Astrocyte (in vitro differentiated cells and primary cell): ENCODE measurements at regions not wholly inside any gene's neighbourhood (a gene's known extent, or its start where the extent isn't known, plus 50 kb on each side); places are given as distances from the start of the nearest gene placed in this dataset.

Experiments used
- DNase-seq: peaks from one replicate; pipeline ENCODE4 v3.0.0-alpha.2; 2010; ENCODE audit warnings: low read depth
- FAIRE-seq: peaks from 2 replicates; lab custom pipeline; 2011; peaks lifted over from hg19 to GRCh38; lab: Jason Lieb, UNC
- H2AFZ ChIP-seq: 2 replicates; pipeline ENCODE4 v1.6.0; 2012; ENCODE audit warnings: low read depth, low read length, inconsistent platforms
- H3K27ac ChIP-seq: 2 replicates; pipeline ENCODE4 v1.5.1; 2011; ENCODE audit warnings: low read depth, low read length, inconsistent platforms
- H3K27me3 ChIP-seq: 2 replicates; pipeline ENCODE4 v1.6.0; 2011; ENCODE audit warnings: low read length, inconsistent platforms; ENCODE audit not compliant: insufficient read depth
- H3K36me3 ChIP-seq: 2 replicates; pipeline ENCODE4 v1.5.1; 2011; ENCODE audit warnings: low read length, inconsistent platforms; ENCODE audit not compliant: insufficient read depth
- H3K4me1 ChIP-seq: 2 replicates; pipeline ENCODE4 v1.5.1; 2011; ENCODE audit warnings: low read length, inconsistent platforms; ENCODE audit not compliant: insufficient read depth
- H3K4me2 ChIP-seq: 2 replicates; pipeline ENCODE4 v1.6.0; 2012; ENCODE audit warnings: low read length, inconsistent platforms
- H3K4me3 ChIP-seq: 2 replicates; pipeline ENCODE4 v1.5.1; 2011; ENCODE audit warnings: low read depth, mild to moderate bottlenecking, low read length, inconsistent platforms; ENCODE audit not compliant: insufficient read depth
- H3K79me2 ChIP-seq: 2 replicates; pipeline ENCODE4 v1.6.0; 2012; ENCODE audit warnings: mild to moderate bottlenecking, low read length, inconsistent platforms; ENCODE audit not compliant: insufficient read depth
- H3K9ac ChIP-seq: 2 replicates; pipeline ENCODE4 v1.6.0; 2012; ENCODE audit warnings: mild to moderate bottlenecking, low read length, inconsistent platforms
- H3K9me3 ChIP-seq: 2 replicates; pipeline ENCODE4 v1.5.1; 2012; ENCODE audit warnings: low read depth, mild to moderate bottlenecking, low read length, inconsistent platforms; ENCODE audit not compliant: insufficient read depth
- H4K20me1 ChIP-seq: 2 replicates; pipeline ENCODE4 v1.6.0; 2012; ENCODE audit warnings: low read length, inconsistent platforms; ENCODE audit not compliant: insufficient read depth
- H3K27ac Mint-ChIP-seq: one replicate; pipeline ENCODE4 v1.8.0; 2021; ENCODE audit warnings: mild to moderate bottlenecking, mixed read lengths; ENCODE audit not compliant: unreplicated experiment
- H3K27me3 Mint-ChIP-seq: one replicate; pipeline ENCODE4 v1.8.0; 2021; ENCODE audit warnings: low read depth, mixed read lengths; ENCODE audit not compliant: unreplicated experiment
- H3K36me3 Mint-ChIP-seq: one replicate; pipeline ENCODE4 v1.8.0; 2021; ENCODE audit warnings: low read depth, mixed read lengths; ENCODE audit not compliant: unreplicated experiment
- H3K4me1 Mint-ChIP-seq: one replicate; pipeline ENCODE4 v1.8.0; 2021; ENCODE audit warnings: low read depth, mixed read lengths; ENCODE audit not compliant: unreplicated experiment
- H3K4me3 Mint-ChIP-seq: one replicate; pipeline ENCODE4 v1.8.0; 2021; ENCODE audit warnings: mild to moderate bottlenecking, moderate library complexity, mixed read lengths; ENCODE audit not compliant: unreplicated experiment
- H3K9me3 Mint-ChIP-seq: one replicate; pipeline ENCODE4 v1.8.0; 2021; ENCODE audit warnings: mild to moderate bottlenecking, mixed read lengths; ENCODE audit not compliant: unreplicated experiment
- CTCF ChIP-seq: IDR thresholded peaks from 2 replicates; pipeline ENCODE4 v1.5.1; 2011; ENCODE audit warnings: low read depth, mild to moderate bottlenecking, inconsistent platforms, low read length, moderate library complexity; ENCODE audit not compliant: insufficient read depth
- EZH2 ChIP-seq: IDR thresholded peaks from 2 replicates; pipeline ENCODE4 v1.6.1; 2012; ENCODE audit warnings: mild to moderate bottlenecking, low read length, inconsistent platforms; ENCODE audit not compliant: insufficient read depth

GRCh38 chr22:48504519-48505140 is 1323.0 kb downstream of the BRD1 start:
- peaks cover 11% of the 10 kb centered on the region for H3K4me1 ChIP-seq
- TF ChIP-seq CTCF, result no peak
- TF ChIP-seq EZH2, result no peak
- no peak overlapping the region for H2AFZ ChIP-seq
- H3K4me3 ChIP-seq, result no peak overlapping the region
- no peak for FAIRE-seq
- no peak overlapping the region for H3K27ac ChIP-seq
- H3K79me2 ChIP-seq, result no peaks in the 10 kb centered on the region
- no peaks in the 10 kb centered on the region for H3K36me3 ChIP-seq
- DNase-seq, result no peak
- H3K36me3 Mint-ChIP-seq, result no peaks in the 10 kb centered on the region
- no peaks in the 10 kb centered on the region for H3K27me3 ChIP-seq
- H3K9me3 ChIP-seq, result no peaks in the 10 kb centered on the region
- H4K20me1 ChIP-seq, result no peaks in the 10 kb centered on the region
- no peaks in the 10 kb centered on the region for H3K9me3 Mint-ChIP-seq
- H3K4me3 Mint-ChIP-seq, result no peak overlapping the region
- no peak overlapping the region for H3K9ac ChIP-seq
- H3K4me2 ChIP-seq, result no peak overlapping the region
- peaks cover 8% of the 10 kb centered on the region for H3K4me1 Mint-ChIP-seq
- H3K27me3 Mint-ChIP-seq, result peaks cover 8% of the 10 kb centered on the region
- H3K27ac Mint-ChIP-seq, result no peak overlapping the region

GRCh38 chr22:48503876-48504275 is 1323.8 kb downstream of the BRD1 start:
- peaks cover 8% of the 10 kb centered on the region for H3K4me1 Mint-ChIP-seq
- no peaks in the 10 kb centered on the region for H4K20me1 ChIP-seq
- no peak overlapping the region for H3K9ac ChIP-seq
- no peak overlapping the region for H3K27ac Mint-ChIP-seq
- FAIRE-seq, result no peak
- H3K79me2 ChIP-seq, result no peaks in the 10 kb centered on the region
- TF ChIP-seq EZH2 (no peak), CTCF (no peak)
- no peaks in the 10 kb centered on the region for H3K36me3 ChIP-seq
- H3K4me2 ChIP-seq, result no peak overlapping the region
- H3K36me3 Mint-ChIP-seq, result no peaks in the 10 kb centered on the region
- peaks cover 11% of the 10 kb centered on the region for H3K4me1 ChIP-seq
- H3K4me3 ChIP-seq, result no peak overlapping the region
- H3K27me3 Mint-ChIP-seq, result peaks cover 8% of the 10 kb centered on the region
- no peaks in the 10 kb centered on the region for H3K27me3 ChIP-seq
- H3K27ac ChIP-seq, result no peak overlapping the region
- H3K4me3 Mint-ChIP-seq, result no peak overlapping the region
- H2AFZ ChIP-seq, result no peak overlapping the region
- H3K9me3 ChIP-seq, result no peaks in the 10 kb centered on the region
- no peak for DNase-seq
- H3K9me3 Mint-ChIP-seq, result no peaks in the 10 kb centered on the region

GRCh38 chr22:48503035-48503625 is 1324.5 kb downstream of the BRD1 start:
- H3K4me3 Mint-ChIP-seq, result no peak overlapping the region

More at GRCh38 chr22:48503035-48503625, 1324.5 kb downstream of the BRD1 start:
- DNase-seq (no peak), FAIRE-seq (no peak)
- Histone ChIP-seq H3K79me2 (no peaks in the 10 kb centered on the region), H3K4me3 (no peak overlapping the region), H3K36me3 (no peaks in the 10 kb centered on the region), H3K27ac (no peak overlapping the region), H3K9ac (no peak overlapping the region), H4K20me1 (no peaks in the 10 kb centered on the region), H3K9me3 (no peaks in the 10 kb centered on the region), H3K27me3 (no peaks in the 10 kb centered on the region), H3K4me1 (peaks cover 11% of the 10 kb centered on the region), H3K4me2 (no peak overlapping the region), H2AFZ (no peak overlapping the region)
- H3K4me1 Mint-ChIP-seq, result peaks cover 8% of the 10 kb centered on the region
- TF ChIP-seq CTCF (no peak), EZH2 (no peak)
- H3K9me3 Mint-ChIP-seq, result no peaks in the 10 kb centered on the region
- no peaks in the 10 kb centered on the region for H3K36me3 Mint-ChIP-seq
- H3K27ac Mint-ChIP-seq, result no peak overlapping the region
- peaks cover 2% of the 10 kb centered on the region for H3K27me3 Mint-ChIP-seq
